ENCODE measurements at regions not wholly inside any gene's neighbourhood (a gene's known extent, or its start where the extent isn't known, plus 50 kb on each side); places are given as distances from the start of the nearest gene placed in this dataset.

- TF ChIP-seq CEBPB (IDR thresholded peaks at IDR 0.05; ENCODE audit: low read depth, low read length) (no peak), RCOR1 (IDR thresholded peaks at IDR 0.05; ENCODE audit: insufficient replicate concordance, low read length) (no peak), CTCF (conservative IDR thresholded peaks at IDR 0.05; ENCODE audit: low read depth, low read length) (no peak), SMC3 (IDR thresholded peaks at IDR 0.05; ENCODE audit: low read depth, low read length) (no peak), USF2 (IDR thresholded peaks at IDR 0.05; ENCODE audit: low read depth, low read length) (no peak), MAZ (IDR thresholded peaks at IDR 0.05; ENCODE audit: borderline replicate concordance, low read depth, low read length) (no peak), MAFK (IDR thresholded peaks at IDR 0.05; ENCODE audit: low read depth, low read length) (no peak), ELK1 (IDR thresholded peaks at IDR 0.05; ENCODE audit: borderline replicate concordance, low read depth, low read length) (no peak), RAD21 (IDR thresholded peaks at IDR 0.05; ENCODE audit: low read length) (no peak), FOS (IDR thresholded peaks at IDR 0.05; ENCODE audit: low read depth, low read length) (no peak), POLR2A (IDR thresholded peaks at IDR 0.05; ENCODE audit: low read depth, low read length) (no peak), BHLHE40 (IDR thresholded peaks at IDR 0.05; ENCODE audit: low read depth, low read length) (no peak), MXI1 (IDR thresholded peaks at IDR 0.05; ENCODE audit: borderline replicate concordance, low read depth, low read length) (no peak), RFX5 (IDR thresholded peaks at IDR 0.05; ENCODE audit: low read depth, low read length) (no peak)
Observed at GRCh38 chr3:13174011-13174802, 101.0 kb upstream of the IQSEC1 start.
